SK-N-SH treated with all-trans-retinoic acid at 6 μM for 48 hours (cell line): ENCODE measurements at regions not wholly inside any gene's neighbourhood (a gene's known extent, or its start where the extent isn't known, plus 50 kb on each side); places are given as distances from the start of the nearest gene placed in this dataset.
"Not testable (repeated sequence)": the region's sequence is repeated elsewhere in the genome, so short reads cannot be mapped to it uniquely, and the experiment has no call there.

Source experiments
- CSDC2 ChIP-seq: fragments of 250-450 bp; sonication (Bioruptor Pico); IDR thresholded peaks from 2 replicates; pipeline ENCODE4 v1.5.0; 2020; ENCODE audit warnings: mild to moderate bottlenecking, moderate library complexity
- CSRNP3 ChIP-seq: fragments of 250-450 bp; sonication (Bioruptor Pico); IDR thresholded peaks from 2 replicates; pipeline ENCODE4 v1.5.1; 2021; ENCODE audit warnings: mild to moderate bottlenecking, moderate library complexity
- POU6F1 ChIP-seq: fragments of 250-450 bp; sonication (Bioruptor Pico); IDR thresholded peaks from 2 replicates; pipeline ENCODE4 v1.8.0; 2021; ENCODE audit warnings: low read depth, mild to moderate bottlenecking, moderate library complexity, borderline replicate concordance
- ZFP30 ChIP-seq: fragments of 450-650 bp; formaldehyde crosslinking; IDR thresholded peaks from 2 replicates; pipeline ENCODE4 v1.5.0; 2022; ENCODE audit warnings: mild to moderate bottlenecking, moderate library complexity

- not testable (repeated sequence) for TF ChIP-seq ZFP30 (CRISPR knock-in tag); CSDC2; POU6F1 (CRISPR knock-in tag); CSRNP3 (CRISPR knock-in tag)
Measured at GRCh38 chr11:92465410-92465809, 240.8 kb downstream of the FAT3 start.
